ENCODE measurements at regions not wholly inside any gene's neighbourhood (a gene's known extent, or its start where the extent isn't known, plus 50 kb on each side); places are given as distances from the start of the nearest gene placed in this dataset.

DNA sequence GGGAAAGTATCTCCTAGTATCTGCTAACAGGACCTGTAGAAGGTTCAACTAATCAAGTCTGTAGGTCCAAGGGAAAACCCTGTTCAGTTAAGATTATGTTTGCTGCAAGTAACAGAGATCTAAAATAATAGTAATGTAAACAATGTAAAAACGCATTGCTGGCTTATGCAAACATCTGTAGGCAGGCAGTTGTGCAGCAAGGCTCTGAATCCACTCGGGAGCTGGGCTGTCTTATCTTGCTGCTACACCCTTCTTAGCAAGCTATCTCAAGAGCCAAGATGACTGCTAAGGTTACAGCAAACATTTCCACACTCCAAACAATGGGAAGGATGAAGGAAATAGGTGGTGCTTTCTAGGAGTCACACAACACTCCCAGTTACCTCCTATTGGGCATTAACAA is 397.3 kb upstream of the NRSN1 start:
- no peak overlapping the region for H3K27ac Mint-ChIP-seq
- intact Hi-C loops (cut with micrococcal nuclease) = no loop called here
- no peaks in the 10 kb centered on the region for H3K9me3 Mint-ChIP-seq
- no peaks in the 10 kb centered on the region for H3K27me3 Mint-ChIP-seq
- H3K4me3 Mint-ChIP-seq = no peak overlapping the region
- H3K36me3 Mint-ChIP-seq (ENCODE audit: low read depth) = no peaks in the 10 kb centered on the region
- H3K4me1 Mint-ChIP-seq = no peaks in the 10 kb centered on the region
- POLR2A ChIA-PET = no interaction called here
- DNase-seq = no peak
- CTCF ChIA-PET = no interaction called here
- TF ChIP-seq, protein P1, sequence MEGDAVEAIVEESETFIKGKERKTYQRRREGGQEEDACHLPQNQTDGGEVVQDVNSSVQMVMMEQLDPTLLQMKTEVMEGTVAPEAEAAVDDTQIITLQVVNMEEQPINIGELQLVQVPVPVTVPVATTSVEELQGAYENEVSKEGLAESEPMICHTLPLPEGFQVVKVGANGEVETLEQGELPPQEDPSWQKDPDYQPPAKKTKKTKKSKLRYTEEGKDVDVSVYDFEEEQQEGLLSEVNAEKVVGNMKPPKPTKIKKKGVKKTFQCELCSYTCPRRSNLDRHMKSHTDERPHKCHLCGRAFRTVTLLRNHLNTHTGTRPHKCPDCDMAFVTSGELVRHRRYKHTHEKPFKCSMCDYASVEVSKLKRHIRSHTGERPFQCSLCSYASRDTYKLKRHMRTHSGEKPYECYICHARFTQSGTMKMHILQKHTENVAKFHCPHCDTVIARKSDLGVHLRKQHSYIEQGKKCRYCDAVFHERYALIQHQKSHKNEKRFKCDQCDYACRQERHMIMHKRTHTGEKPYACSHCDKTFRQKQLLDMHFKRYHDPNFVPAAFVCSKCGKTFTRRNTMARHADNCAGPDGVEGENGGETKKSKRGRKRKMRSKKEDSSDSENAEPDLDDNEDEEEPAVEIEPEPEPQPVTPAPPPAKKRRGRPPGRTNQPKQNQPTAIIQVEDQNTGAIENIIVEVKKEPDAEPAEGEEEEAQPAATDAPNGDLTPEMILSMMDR (IDR thresholded peaks at IDR 0.05) = no peak
- ATAC-seq (ENCODE audit: low read depth) = no peak

DNA sequence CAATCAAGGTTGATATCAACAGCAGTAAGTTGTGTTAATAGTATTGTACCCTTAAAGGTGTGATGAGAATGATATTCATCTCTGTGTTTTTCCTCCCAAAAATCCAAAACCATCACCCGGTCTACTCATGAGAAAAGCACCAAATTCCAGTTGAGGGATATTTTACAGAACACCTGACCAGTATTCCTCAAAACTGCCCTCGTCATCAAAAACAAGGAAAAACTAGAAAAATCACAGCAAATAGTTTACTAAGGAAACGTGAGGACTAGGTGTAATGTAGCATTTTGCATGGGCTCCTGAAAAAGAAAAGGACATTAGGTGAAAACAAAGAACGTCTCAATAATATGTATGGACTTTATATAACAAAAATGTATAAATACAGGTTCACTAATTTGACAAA is 394.4 kb upstream of the NRSN1 start:
- Mint-ChIP-seq H3K9me3 (peaks cover 3% of the 10 kb centered on the region), H3K36me3 (ENCODE audit: low read depth) (no peaks in the 10 kb centered on the region), H3K27me3 (no peaks in the 10 kb centered on the region), H3K4me3 (no peak overlapping the region), H3K4me1 (no peaks in the 10 kb centered on the region), H3K27ac (no peak overlapping the region)
- no peak for ATAC-seq (ENCODE audit: low read depth)
- intact Hi-C loops (cut with micrococcal nuclease) = loop anchor here (1.0 kb wide), 1 partner anchor 39 kb away; no protein-coding TSS in a partner anchor
- POLR2A ChIA-PET = no interaction called here
- CTCF ChIA-PET = no interaction called here
- no peak for DNase-seq
- TF ChIP-seq, protein P1 (IDR thresholded peaks at IDR 0.05) = no peak

DNA sequence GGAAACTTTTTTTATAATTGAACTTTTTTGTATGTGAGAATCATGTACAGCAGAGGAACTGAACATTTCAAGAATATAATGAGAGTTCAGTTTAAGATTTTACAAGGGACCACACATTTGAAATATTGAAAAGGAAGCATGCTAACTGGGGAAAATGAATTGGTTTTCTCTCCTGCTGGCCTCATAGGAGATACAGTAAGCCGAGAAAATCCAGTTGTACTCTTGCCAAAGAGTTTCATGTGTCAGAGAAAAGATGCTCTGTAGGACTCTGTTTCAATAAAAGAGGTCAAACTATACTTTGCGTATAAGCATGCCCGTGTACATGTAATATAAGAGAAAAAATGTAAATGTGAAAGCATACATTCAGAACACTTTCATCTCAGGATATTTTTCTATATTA is 393.5 kb upstream of the NRSN1 start:
- ChIA-PET POLR2A (no interaction called here), CTCF (no interaction called here)
- no peaks in the 10 kb centered on the region for H3K27me3 Mint-ChIP-seq
- TF ChIP-seq, protein P1 (IDR thresholded peaks at IDR 0.05) = no peak
- no peak overlapping the region for H3K4me3 Mint-ChIP-seq
- intact Hi-C loops (cut with micrococcal nuclease) = loop anchor here (1.0 kb wide), 1 partner anchor 38 kb away; no protein-coding TSS in a partner anchor
- H3K36me3 Mint-ChIP-seq (ENCODE audit: low read depth) = no peaks in the 10 kb centered on the region
- peaks cover 3% of the 10 kb centered on the region for H3K9me3 Mint-ChIP-seq
- H3K27ac Mint-ChIP-seq = no peak overlapping the region
- H3K4me1 Mint-ChIP-seq = no peaks in the 10 kb centered on the region
- DNase-seq = no peak
- no peak for ATAC-seq (ENCODE audit: low read depth)

DNA sequence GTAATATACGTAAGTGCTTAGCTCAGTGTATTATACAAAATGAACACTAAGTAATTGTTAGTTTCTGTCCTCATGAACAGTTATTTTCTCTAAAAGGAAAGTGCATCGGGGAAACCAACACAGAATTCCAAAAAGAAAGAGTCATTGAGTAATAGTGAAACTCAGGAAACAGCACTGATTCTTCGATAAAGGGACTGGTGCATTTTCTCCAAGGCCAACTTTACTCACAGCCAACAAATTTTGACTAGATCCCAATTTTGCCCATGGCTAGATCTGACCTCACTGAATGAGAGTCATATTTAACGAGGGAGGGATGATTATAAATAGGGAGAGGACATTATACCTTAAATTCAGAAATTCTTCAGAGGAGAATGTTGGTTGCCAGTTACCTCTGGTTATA is 390.9 kb upstream of the NRSN1 start:
- ChIA-PET CTCF (no interaction called here), POLR2A (no interaction called here)
- no peak for ATAC-seq (ENCODE audit: low read depth)
- H3K27ac Mint-ChIP-seq = no peak overlapping the region
- H3K27me3 Mint-ChIP-seq = no peaks in the 10 kb centered on the region
- no peaks in the 10 kb centered on the region for H3K4me1 Mint-ChIP-seq
- DNase-seq = no peak
- TF ChIP-seq, protein P1 (IDR thresholded peaks at IDR 0.05) = no peak
- no peaks in the 10 kb centered on the region for H3K36me3 Mint-ChIP-seq (ENCODE audit: low read depth)
- H3K9me3 Mint-ChIP-seq = peaks cover 3% of the 10 kb centered on the region
- intact Hi-C loops (cut with micrococcal nuclease) = no loop called here
- no peak overlapping the region for H3K4me3 Mint-ChIP-seq

DNA sequence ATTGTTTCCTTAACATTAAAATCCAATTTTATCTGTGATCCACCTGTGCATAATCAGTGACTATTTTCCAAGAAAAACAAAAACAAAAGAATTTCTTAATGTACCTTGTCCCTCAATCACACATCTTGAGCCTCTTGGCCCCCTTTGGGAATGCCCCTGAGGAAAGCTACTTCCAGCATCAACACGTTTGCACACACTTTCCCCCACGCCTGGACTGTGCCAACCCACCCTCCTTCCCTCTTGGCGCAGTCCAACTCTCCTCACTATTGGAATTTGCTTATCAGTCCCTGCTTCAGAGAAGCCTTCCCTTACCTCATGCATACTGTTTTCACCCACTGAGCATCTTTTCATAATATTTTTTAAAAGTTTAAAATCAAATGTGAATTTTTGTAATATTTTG is 389.4 kb upstream of the NRSN1 start:
- ATAC-seq (ENCODE audit: low read depth) = no peak
- no peak overlapping the region for H3K27ac Mint-ChIP-seq
- ChIA-PET CTCF (no interaction called here), POLR2A (no interaction called here)
- H3K36me3 Mint-ChIP-seq (ENCODE audit: low read depth) = no peaks in the 10 kb centered on the region
- peaks cover 3% of the 10 kb centered on the region for H3K9me3 Mint-ChIP-seq
- no peak for DNase-seq
- no peaks in the 10 kb centered on the region for H3K4me1 Mint-ChIP-seq
- TF ChIP-seq, protein P1 (IDR thresholded peaks at IDR 0.05) = no peak
- intact Hi-C loops (cut with micrococcal nuclease) = no loop called here
- H3K4me3 Mint-ChIP-seq = no peak overlapping the region
- no peaks in the 10 kb centered on the region for H3K27me3 Mint-ChIP-seq
